ENCODE measurements at regions not wholly inside any gene's neighbourhood (a gene's known extent, or its start where the extent isn't known, plus 50 kb on each side); places are given as distances from the start of the nearest gene placed in this dataset.
"Not testable (repeated sequence)": the region's sequence is repeated elsewhere in the genome, so short reads cannot be mapped to it uniquely, and the experiment has no call there.

DNA sequence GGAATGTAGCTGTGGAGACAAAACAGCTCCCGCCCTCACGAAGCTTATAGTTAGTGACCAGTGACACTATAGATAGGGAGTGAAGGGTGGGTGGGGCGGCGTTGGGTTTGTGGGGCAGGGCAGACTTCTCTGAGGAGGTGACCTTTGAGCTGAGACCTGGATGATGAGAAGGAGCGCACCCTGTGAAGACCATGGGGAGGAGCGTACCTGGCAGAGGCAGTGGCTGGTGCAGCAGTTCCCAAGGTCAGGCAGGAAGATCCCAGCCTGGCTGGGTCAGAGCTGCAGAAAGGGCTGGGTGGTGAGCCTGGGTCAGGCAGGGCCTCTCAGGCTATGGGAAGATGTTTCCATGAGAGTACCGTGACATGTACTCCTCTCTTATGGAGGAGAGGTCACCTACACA, 135.0 kb upstream of the RCN1 start:
- DNase-seq (ENCODE audit: low read depth): no peak
- no peak overlapping the region for H3K4me3 ChIP-seq (ENCODE audit: control insufficient read depth, low read depth, low read length)
- TF ChIP-seq, protein P1, sequence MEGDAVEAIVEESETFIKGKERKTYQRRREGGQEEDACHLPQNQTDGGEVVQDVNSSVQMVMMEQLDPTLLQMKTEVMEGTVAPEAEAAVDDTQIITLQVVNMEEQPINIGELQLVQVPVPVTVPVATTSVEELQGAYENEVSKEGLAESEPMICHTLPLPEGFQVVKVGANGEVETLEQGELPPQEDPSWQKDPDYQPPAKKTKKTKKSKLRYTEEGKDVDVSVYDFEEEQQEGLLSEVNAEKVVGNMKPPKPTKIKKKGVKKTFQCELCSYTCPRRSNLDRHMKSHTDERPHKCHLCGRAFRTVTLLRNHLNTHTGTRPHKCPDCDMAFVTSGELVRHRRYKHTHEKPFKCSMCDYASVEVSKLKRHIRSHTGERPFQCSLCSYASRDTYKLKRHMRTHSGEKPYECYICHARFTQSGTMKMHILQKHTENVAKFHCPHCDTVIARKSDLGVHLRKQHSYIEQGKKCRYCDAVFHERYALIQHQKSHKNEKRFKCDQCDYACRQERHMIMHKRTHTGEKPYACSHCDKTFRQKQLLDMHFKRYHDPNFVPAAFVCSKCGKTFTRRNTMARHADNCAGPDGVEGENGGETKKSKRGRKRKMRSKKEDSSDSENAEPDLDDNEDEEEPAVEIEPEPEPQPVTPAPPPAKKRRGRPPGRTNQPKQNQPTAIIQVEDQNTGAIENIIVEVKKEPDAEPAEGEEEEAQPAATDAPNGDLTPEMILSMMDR (IDR thresholded peaks at IDR 0.05; ENCODE audit: control insufficient read depth, insufficient read depth, low read depth, low read length, missing control alignments): no peak

DNA sequence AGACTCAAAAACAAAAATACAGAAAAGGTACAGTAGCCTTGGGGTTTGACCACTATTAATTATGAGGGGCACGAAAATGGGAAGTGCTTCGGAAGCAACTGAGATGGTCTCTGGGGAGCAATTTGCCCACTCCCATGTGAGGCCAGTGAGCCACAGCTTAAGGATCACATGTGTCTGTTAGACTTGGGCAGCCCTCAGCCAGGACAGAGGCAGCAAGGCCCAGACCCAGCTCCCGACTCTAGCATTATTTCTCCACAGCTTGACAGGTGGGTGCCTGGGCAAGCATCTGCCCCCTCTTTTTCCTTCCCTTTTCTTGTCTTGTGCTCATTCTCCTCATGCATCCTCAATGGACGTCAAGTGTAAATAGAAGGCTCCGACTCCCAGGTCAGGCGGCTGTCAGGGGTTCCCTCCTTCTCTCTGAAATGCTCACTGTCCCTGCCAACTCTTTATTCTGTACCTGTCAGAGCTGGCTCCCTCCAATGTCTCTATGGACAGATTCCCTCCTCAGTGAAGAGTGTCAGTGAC, 137.0 kb upstream of the RCN1 start:
- no peak for DNase-seq (ENCODE audit: low read depth)
- no peak overlapping the region for H3K4me3 ChIP-seq (ENCODE audit: control insufficient read depth, low read depth, low read length)
- TF ChIP-seq, protein P1 (IDR thresholded peaks at IDR 0.05; ENCODE audit: control insufficient read depth, insufficient read depth, low read depth, low read length, missing control alignments): no peak

DNA sequence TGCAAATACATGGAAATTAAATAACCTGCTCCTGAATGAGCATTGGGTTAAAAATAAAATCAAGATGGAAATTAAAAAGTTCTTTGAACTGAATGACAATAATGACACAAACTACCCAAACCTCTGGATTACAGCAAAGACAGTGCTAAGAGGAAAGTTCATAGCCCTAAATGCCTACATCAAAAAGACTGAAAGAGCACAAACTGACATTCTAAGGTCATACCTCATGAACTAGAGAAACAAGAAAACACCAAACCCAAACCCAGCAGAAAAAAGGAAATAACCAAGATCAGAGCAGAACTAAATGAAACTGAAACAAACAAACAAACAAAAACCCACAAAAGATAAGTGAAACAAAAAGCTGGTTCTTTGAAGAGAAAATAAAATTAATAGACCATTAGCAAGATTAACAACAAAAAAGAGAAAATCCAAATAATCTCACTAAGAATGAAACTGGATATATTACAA, 138.6 kb upstream of the PAX6 start:
- not testable (repeated sequence) for H3K4me3 ChIP-seq (ENCODE audit: control insufficient read depth, low read depth, low read length); DNase-seq (ENCODE audit: low read depth)

GRCh38 chr11:31947051-31947450, 135.9 kb upstream of the PAX6 start:
- DNase-seq (ENCODE audit: low read depth): no peak
- TF ChIP-seq, protein P1 (IDR thresholded peaks at IDR 0.05; ENCODE audit: control insufficient read depth, insufficient read depth, low read depth, low read length, missing control alignments): no peak
- H3K4me3 ChIP-seq (ENCODE audit: control insufficient read depth, low read depth, low read length): no peak overlapping the region

- no peak overlapping the region for H3K4me3 ChIP-seq (ENCODE audit: control insufficient read depth, low read depth, low read length)
- TF ChIP-seq, protein P1 (IDR thresholded peaks at IDR 0.05; ENCODE audit: control insufficient read depth, insufficient read depth, low read depth, low read length, missing control alignments): no peak
- DNase-seq (ENCODE audit: low read depth): no peak
These were observed 132.1 kb upstream of the PAX6 start for GRCh38 chr11:31943056-31943780.

DNA sequence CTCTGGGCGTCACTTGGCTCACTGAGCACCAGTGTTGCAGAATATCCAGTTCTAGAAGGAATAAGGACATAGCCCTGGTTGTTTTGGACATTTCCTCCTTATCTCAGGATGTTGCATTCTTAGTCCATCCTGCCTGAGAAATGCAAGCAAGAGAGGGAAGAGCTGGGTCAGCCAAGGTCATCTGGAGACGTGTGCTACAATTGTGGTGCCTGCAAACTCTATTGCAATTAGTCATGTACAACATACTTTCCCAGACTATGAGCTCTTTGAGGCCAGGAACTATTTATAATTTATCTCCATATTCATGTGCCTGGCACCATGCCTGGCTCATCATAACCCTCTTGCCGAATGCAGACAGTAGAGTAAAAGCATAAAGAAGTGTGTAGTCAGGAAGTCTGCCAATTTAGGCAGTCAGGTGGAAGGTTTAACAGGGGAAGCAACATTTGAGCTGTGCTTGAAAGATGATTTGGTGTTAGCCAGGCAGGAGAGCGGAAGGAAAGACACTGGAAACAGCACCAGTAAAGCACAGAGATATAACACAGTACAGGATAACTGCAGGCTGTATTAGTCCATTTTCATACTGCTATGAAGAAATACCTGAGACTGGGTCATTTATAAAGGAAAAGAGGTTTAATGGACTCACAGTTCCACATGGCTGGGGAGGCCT, 129.4 kb upstream of the PAX6 start:
- no peak for DNase-seq (ENCODE audit: low read depth)
- TF ChIP-seq, protein P1 (IDR thresholded peaks at IDR 0.05; ENCODE audit: control insufficient read depth, insufficient read depth, low read depth, low read length, missing control alignments): no peak
- no peak overlapping the region for H3K4me3 ChIP-seq (ENCODE audit: control insufficient read depth, low read depth, low read length)

DNA sequence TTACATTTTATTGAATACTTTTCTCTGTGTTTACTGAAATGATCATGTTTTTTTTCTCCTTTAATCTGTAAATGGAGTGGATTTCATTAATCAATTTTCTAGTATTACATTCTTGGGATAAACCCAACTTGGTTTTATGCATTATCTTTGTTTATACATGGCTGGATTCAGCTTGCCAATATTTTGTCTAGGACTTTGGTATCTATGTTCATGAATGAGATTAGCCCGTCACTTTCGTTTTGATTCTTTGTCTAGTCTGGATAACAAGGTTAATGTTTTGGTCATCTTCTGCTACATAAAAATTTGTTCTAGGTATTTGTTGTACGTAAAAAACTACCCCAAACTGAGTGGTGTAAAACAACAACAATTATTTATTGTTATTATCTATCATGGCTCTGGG, 127.9 kb upstream of the PAX6 start:
- TF ChIP-seq, protein P1 (IDR thresholded peaks at IDR 0.05; ENCODE audit: control insufficient read depth, insufficient read depth, low read depth, low read length, missing control alignments): no peak
- H3K4me3 ChIP-seq (ENCODE audit: control insufficient read depth, low read depth, low read length): no peak overlapping the region
- no peak for DNase-seq (ENCODE audit: low read depth)

All from AG09309 (cell line).